ENCODE measurements at regions not wholly inside any gene's neighbourhood (a gene's known extent, or its start where the extent isn't known, plus 50 kb on each side); places are given as distances from the start of the nearest gene placed in this dataset.

GRCh38 chr2:223107825-223108224 lies 55.8 kb downstream of the KCNE4 start:
- no peak for DNase-seq

- DNase-seq, result no peak
Observed at GRCh38 chr2:223108351-223109050, 56.5 kb downstream of the KCNE4 start.

- DNase-seq, result no peak
Observed at GRCh38 chr2:223109341-223109740, 57.4 kb downstream of the KCNE4 start.

- no peak for DNase-seq
Observed at GRCh38 chr2:223113161-223113560, 61.2 kb downstream of the KCNE4 start.

GRCh38 chr2:223114170-223114569 lies 62.2 kb downstream of the KCNE4 start:
- DNase-seq, result no peak

GRCh38 chr2:223114917-223115316 lies 62.9 kb downstream of the KCNE4 start:
- no peak for DNase-seq

GRCh38 chr2:223117533-223117932 lies 65.5 kb downstream of the KCNE4 start:
- no peak for DNase-seq

GRCh38 chr2:223121283-223121682 lies 69.3 kb downstream of the KCNE4 start:
- no peak for DNase-seq

GRCh38 chr2:223122781-223123180 lies 70.8 kb downstream of the KCNE4 start:
- DNase-seq, result no peak

GRCh38 chr2:223123855-223124610 lies 72.0 kb downstream of the KCNE4 start:
- DNase-seq, result no peak

GRCh38 chr2:223141606-223142005 lies 89.6 kb downstream of the KCNE4 start:
- no peak for DNase-seq

- no peak for DNase-seq
Observed at GRCh38 chr2:223142118-223142517, 90.1 kb downstream of the KCNE4 start.

- no peak for DNase-seq
Observed at GRCh38 chr2:223147431-223147830, 95.4 kb downstream of the KCNE4 start.

GRCh38 chr2:223148516-223148915 lies 96.5 kb downstream of the KCNE4 start:
- DNase-seq, result no peak

GRCh38 chr2:223155956-223156355 lies 104.0 kb downstream of the KCNE4 start:
- DNase-seq, result no peak

GRCh38 chr2:223161873-223162458 lies 110.0 kb downstream of the KCNE4 start:
- DNase-seq, result no peak

GRCh38 chr2:223165423-223166214 lies 113.6 kb downstream of the KCNE4 start:
- DNase-seq, result no peak

GRCh38 chr2:223166215-223166493 lies 114.2 kb downstream of the KCNE4 start:
- no peak for DNase-seq

- no peak for DNase-seq
Observed at GRCh38 chr2:223166983-223167650, 115.1 kb downstream of the KCNE4 start.

GRCh38 chr2:223169830-223170605 lies 118.0 kb downstream of the KCNE4 start:
- DNase-seq, result no peak

- no peak for DNase-seq
Observed at GRCh38 chr2:223176970-223177369, 125.0 kb downstream of the KCNE4 start.

- no peak for DNase-seq
Observed at GRCh38 chr2:223180463-223180862, 128.5 kb downstream of the KCNE4 start.
